ENCODE measurements at regions not wholly inside any gene's neighbourhood (a gene's known extent, or its start where the extent isn't known, plus 50 kb on each side); places are given as distances from the start of the nearest gene placed in this dataset.

DNA sequence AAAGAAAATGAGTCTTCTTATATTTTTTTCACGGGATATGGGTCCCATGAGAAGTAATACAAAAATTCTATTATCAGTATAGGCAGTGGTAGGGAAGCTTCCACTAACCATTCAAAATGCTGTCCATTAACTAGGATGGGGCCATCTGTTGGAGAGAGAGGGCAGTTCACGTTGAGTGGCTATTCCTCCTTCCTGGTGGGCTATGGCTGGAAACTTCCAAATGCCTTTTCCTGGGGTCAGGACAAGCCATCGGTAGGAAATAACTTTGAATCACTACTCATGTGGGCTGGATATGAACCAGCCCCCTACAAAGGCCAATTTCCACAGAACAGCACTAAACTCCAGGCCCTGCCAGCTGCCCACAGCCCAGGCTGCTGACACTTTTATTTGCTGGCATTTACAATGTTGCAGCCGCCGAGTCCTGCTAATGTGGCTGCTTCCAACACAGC, 156.1 kb upstream of the HNRNPA3 start:
- DNase-seq: peak in 1 of 2 donors; percentile 19

GRCh38 chr2:177058747-177059146, 153.8 kb upstream of the HNRNPA3 start:
- intact Hi-C loops (cut with DNase I; ENCODE audit: low total_unique reads): no loop called here

More for the DNA sequence above, 156.1 kb upstream of the HNRNPA3 start:
- H3K36me3 ChIP-seq: no peaks in the 10 kb centered on the region
- intact Hi-C loops (cut with DNase I; ENCODE audit: low total_unique reads): no loop called here
- peaks cover 0 to 9% (median 0%) of the 10 kb centered on the region in 4 donors for H3K4me1 ChIP-seq
- no peak for TF ChIP-seq CTCF (IDR thresholded peaks at IDR 0.05)
- no peaks in the 10 kb centered on the region for H3K9me3 ChIP-seq
- H3K27ac ChIP-seq: no peak overlapping the region
- 76 to 83% (median 82%) methylated on average over 5 of the region's 5 CpGs for WGBS, 5 donors
- H3K4me3 ChIP-seq: no peak overlapping the region
- no peaks in the 10 kb centered on the region for H3K27me3 ChIP-seq

DNA sequence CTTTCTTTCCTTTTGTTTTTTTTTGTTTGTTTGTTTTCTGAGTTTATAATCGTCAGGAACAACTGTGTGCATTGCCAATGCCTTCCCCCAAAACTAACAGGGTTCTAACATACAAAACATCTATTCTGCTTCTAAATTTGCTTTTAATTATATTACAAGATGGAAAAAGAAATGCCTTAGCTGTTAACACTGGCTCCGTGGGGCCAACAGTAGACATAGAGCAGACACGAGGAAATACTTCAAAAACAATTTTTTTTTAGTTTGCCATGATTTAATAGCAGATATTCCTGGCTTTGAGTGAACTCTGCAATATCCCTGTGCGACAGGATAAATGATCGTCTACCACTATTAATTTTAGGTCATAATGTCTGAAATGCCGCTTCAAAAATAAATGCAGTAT, 153.3 kb upstream of the HNRNPA3 start:
- 51 to 66% (median 58%) methylated on average over 6 of the region's 6 CpGs for WGBS, 5 donors
- Histone ChIP-seq H3K27ac (no peak overlapping the region), H3K36me3 (no peaks in the 10 kb centered on the region), H3K9me3 (no peaks in the 10 kb centered on the region), H3K4me1 (peaks cover 0 to 9% (median 0%) of the 10 kb centered on the region in 4 donors), H3K4me3 (no peak overlapping the region), H3K27me3 (no peaks in the 10 kb centered on the region)
- intact Hi-C loops (cut with DNase I; ENCODE audit: low total_unique reads): no loop called here
- no peak for TF ChIP-seq POLR2A (IDR thresholded peaks at IDR 0.05)
- no peak for TF ChIP-seq CTCF (IDR thresholded peaks at IDR 0.05)
- no peak for TF ChIP-seq EP300 (IDR thresholded peaks at IDR 0.05)
- no peak for TF ChIP-seq POLR2AphosphoS5 (IDR thresholded peaks at IDR 0.05)
- DNase-seq: no peak

More at GRCh38 chr2:177058747-177059146, 153.8 kb upstream of the HNRNPA3 start:
- Histone ChIP-seq H3K9me3 (no peaks in the 10 kb centered on the region), H3K27ac (no peak overlapping the region), H3K36me3 (no peaks in the 10 kb centered on the region), H3K27me3 (no peaks in the 10 kb centered on the region), H3K4me3 (no peak overlapping the region), H3K4me1 (peaks cover 0 to 9% (median 0%) of the 10 kb centered on the region in 4 donors)
- TF ChIP-seq POLR2AphosphoS5 (IDR thresholded peaks at IDR 0.05) (no peak), CTCF (IDR thresholded peaks at IDR 0.05) (no peak), POLR2A (IDR thresholded peaks at IDR 0.05) (no peak), EP300 (IDR thresholded peaks at IDR 0.05) (no peak)
- no peak for DNase-seq

GRCh38 chr2:177063331-177063730, 149.3 kb upstream of the HNRNPA3 start:
- no peaks in the 10 kb centered on the region for H3K9me3 ChIP-seq
- H3K4me1 ChIP-seq: peaks cover 0 to 9% (median 0%) of the 10 kb centered on the region in 4 donors
- WGBS, 5 donors: 84 to 93% (median 89%) methylated on average over 1 of the region's 1 CpG
- no peak for TF ChIP-seq CTCF (IDR thresholded peaks at IDR 0.05)
- TF ChIP-seq EP300 (IDR thresholded peaks at IDR 0.05): no peak
- TF ChIP-seq POLR2AphosphoS5 (IDR thresholded peaks at IDR 0.05): no peak
- TF ChIP-seq POLR2A (IDR thresholded peaks at IDR 0.05): no peak
- no peak overlapping the region for H3K4me3 ChIP-seq
- H3K27me3 ChIP-seq: no peaks in the 10 kb centered on the region
- no peak overlapping the region for H3K27ac ChIP-seq
- no peak for DNase-seq
- intact Hi-C loops (cut with DNase I; ENCODE audit: low total_unique reads): no loop called here
- no peaks in the 10 kb centered on the region for H3K36me3 ChIP-seq

All from stomach (tissue), 8 donors.